ENCODE measurements at regions not wholly inside any gene's neighbourhood (a gene's known extent, or its start where the extent isn't known, plus 50 kb on each side); places are given as distances from the start of the nearest gene placed in this dataset.

DNA sequence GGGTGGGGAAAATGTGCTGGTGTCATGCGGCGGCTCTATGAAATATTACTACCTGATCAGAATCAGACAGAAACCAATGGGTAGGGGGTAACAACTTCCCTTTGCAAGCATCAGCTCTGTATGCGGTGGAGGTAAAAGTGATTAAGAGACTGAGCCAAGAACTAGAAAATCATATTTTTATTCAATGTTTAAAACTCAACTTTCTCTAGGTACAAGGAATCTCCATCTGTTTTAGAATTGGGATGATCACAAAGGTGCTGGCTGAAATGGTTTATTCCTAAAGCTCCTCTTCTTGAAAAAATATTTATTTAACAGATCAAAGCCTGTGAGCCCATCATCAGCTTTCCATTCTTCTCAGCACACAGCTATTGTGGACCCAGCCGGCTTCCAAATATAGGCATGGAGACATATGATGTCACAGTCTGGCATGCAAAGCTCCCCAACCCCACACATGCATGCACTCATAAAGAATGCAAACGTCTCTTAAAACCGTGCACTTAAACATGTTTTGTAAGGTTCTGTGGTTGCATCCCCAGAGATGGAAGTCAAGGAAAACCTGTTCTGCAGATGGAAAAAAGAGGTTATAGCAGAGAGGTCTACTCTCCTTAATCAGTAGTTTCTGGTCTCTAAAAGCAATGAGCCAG, 126.0 kb downstream of the SKIDA1 start:
- CTCF ChIA-PET = interaction anchor here (0.9 kb wide), 1 partner anchor 8 kb away, joined by 5 read pairs; no protein-coding TSS in a partner anchor
- TF ChIP-seq, protein P1, sequence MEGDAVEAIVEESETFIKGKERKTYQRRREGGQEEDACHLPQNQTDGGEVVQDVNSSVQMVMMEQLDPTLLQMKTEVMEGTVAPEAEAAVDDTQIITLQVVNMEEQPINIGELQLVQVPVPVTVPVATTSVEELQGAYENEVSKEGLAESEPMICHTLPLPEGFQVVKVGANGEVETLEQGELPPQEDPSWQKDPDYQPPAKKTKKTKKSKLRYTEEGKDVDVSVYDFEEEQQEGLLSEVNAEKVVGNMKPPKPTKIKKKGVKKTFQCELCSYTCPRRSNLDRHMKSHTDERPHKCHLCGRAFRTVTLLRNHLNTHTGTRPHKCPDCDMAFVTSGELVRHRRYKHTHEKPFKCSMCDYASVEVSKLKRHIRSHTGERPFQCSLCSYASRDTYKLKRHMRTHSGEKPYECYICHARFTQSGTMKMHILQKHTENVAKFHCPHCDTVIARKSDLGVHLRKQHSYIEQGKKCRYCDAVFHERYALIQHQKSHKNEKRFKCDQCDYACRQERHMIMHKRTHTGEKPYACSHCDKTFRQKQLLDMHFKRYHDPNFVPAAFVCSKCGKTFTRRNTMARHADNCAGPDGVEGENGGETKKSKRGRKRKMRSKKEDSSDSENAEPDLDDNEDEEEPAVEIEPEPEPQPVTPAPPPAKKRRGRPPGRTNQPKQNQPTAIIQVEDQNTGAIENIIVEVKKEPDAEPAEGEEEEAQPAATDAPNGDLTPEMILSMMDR (IDR thresholded peaks at IDR 0.05; ENCODE audit: control extremely low read depth, extremely low read depth, low read depth, missing control alignments) = no peak
- POLR2A ChIA-PET = no interaction called here
- no peak for DNase-seq (ENCODE audit: extremely low spot score)

DNA sequence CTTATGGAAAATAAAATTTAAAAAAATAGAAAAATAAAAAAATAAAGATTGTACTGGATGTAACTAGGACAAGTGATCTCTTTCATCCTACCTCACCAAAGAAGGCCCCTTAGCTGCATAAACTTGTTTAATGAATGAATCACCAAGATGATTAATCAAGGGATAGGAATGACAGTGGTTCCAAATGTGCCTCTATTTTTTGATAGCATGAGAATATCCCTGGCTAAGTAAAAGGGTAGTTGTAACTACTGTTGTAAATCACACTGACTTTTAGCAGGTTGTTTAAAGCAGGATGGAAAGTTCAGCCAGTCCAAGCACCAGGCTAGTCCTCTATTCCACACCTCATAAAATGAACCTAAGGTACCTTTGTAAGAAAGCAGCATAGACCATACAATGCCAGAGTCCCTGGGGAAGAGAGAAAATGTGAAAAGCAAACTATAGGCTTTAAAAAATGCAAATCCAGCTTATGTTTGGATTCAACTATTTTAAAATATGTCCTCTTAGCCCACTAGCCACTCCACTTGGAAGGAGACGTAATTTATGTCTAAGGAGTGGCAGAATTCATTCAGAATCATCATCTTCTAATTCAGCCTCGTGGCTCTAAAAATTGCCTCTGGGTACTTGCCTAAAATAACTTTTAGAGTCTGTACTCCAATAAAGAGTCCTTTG, 126.8 kb downstream of the SKIDA1 start:
- TF ChIP-seq, protein P1 (IDR thresholded peaks at IDR 0.05; ENCODE audit: control extremely low read depth, extremely low read depth, low read depth, missing control alignments) = no peak
- ChIA-PET POLR2A (no interaction called here), CTCF (interaction anchor here (1.2 kb wide), 1 partner anchor 10 kb away, joined by 3 read pairs; no protein-coding TSS in a partner anchor)
- no peak for DNase-seq (ENCODE audit: extremely low spot score)

DNA sequence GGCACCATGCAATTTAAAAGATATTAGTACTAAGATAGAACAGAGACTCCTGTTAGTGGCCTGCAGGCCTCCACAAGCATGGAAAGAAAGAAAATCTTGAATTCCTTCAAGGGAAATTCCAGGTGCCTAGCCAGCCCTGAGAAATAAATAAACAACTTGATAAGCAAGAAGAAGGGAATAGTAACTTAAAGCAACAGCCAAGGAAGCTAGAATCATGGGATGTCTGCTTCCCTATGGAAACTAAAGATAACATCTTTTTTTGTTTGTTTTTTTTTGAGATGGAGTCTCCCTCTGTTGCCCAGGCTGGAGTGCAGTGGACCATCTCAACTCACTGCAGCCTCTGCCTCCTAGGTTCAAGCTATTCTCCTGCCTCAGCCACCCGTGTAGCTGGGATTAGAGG, 128.6 kb downstream of the SKIDA1 start:
- ChIA-PET CTCF (interaction anchor here (1.5 kb wide), 1 partner anchor 10 kb away, joined by 3 read pairs; no protein-coding TSS in a partner anchor), POLR2A (no interaction called here)
- DNase-seq (ENCODE audit: extremely low spot score) = no peak
- TF ChIP-seq, protein P1 (IDR thresholded peaks at IDR 0.05; ENCODE audit: control extremely low read depth, extremely low read depth, low read depth, missing control alignments) = no peak

DNA sequence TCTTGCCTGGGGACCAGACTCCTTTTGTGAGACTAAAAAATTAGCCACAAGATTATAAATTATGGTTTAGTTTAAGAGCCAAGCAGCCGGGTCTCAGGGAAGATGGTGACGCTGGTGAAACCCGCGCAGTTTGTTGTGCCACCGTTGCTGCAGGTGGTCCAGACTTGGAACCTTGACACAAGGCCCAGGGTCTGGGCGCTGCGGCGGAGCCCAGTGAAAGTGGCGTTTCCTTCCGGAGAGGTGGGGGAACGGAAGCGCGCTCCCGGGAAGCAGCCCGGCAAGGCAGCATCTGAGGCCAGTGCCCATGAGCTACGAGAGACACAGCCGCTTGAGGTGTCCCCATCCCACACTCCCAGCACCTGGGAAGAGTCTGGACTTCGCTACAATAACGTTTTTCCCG, 131.6 kb downstream of the SKIDA1 start:
- TF ChIP-seq, protein P1 (IDR thresholded peaks at IDR 0.05; ENCODE audit: control extremely low read depth, extremely low read depth, low read depth, missing control alignments) = no peak
- no peak for DNase-seq (ENCODE audit: extremely low spot score)
- ChIA-PET CTCF (no interaction called here), POLR2A (no interaction called here)

DNA sequence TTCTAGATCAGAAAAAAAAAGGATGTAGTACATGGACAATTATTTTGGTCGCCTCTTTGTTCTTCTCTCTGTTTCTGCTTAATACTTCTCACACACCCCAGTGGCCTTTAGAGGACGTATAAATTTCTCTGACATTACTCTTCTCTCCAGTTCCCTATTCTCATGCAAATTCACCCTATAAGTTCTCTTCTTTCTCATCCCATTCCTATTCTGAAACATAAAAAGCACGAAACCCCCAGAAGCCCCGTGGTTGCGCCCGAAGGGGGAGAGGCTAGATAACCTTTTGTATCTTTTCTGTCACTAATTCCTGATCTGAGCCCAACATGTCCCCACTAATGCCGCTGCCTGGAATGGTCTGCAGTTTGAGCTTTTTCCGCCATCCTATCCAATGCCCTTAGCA, 136.9 kb downstream of the SKIDA1 start:
- POLR2A ChIA-PET = no interaction called here

DNA sequence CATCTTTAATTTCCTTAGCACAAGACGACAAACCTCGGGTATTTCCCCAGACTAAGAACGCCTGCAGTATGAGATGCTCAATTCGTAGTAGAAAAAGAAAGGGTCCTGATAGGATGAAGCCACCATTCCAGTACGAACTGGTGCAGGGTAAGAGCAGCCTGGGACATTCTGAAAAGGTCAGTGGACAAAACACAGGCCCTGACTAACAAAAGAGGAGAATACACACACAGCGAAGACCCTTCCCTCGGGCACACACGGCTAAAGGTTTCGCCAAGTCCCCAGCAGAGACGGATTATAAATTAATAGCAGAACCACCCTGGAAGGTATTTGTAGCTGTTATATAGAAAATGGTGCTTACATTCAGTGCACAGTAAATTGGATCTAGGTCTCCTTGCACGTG, 137.6 kb downstream of the SKIDA1 start:
- no peak for DNase-seq (ENCODE audit: extremely low spot score)
- TF ChIP-seq, protein P1 (IDR thresholded peaks at IDR 0.05; ENCODE audit: control extremely low read depth, extremely low read depth, low read depth, missing control alignments) = no peak
- POLR2A ChIA-PET = no interaction called here
- CTCF ChIA-PET = no interaction called here

More for the DNA sequence above, 136.9 kb downstream of the SKIDA1 start:
- no peak for DNase-seq (ENCODE audit: extremely low spot score)
- TF ChIP-seq, protein P1 (IDR thresholded peaks at IDR 0.05; ENCODE audit: control extremely low read depth, extremely low read depth, low read depth, missing control alignments) = no peak
- CTCF ChIA-PET = interaction anchor here (1.0 kb wide), 1 partner anchor 11 kb away, joined by 3 read pairs; no protein-coding TSS in a partner anchor

All from GM10248 (cell line).